Esophagus squamous epithelium (tissue), 4 donors: ENCODE measurements at regions not wholly inside any gene's neighbourhood (a gene's known extent, or its start where the extent isn't known, plus 50 kb on each side); places are given as distances from the start of the nearest gene placed in this dataset.

Experiments used
- CTCF ChIP-seq, 6 experiments: fragments of 450-650 bp in 4 of 6; fragments of 200-600 bp in 2 of 6; sonication (generic) in 2 of 6; IDR thresholded peaks; one replicate each; pipeline ENCODE4 v1.5.1; 2016 to 2019; ENCODE audit warnings: antibody characterized with exemption in 6 of 6, mild to moderate bottlenecking in 4 of 6, moderate library complexity in 4 of 6
- POLR2A ChIP-seq, 4 donors: fragments of 450-650 bp; IDR thresholded peaks; one replicate each; pipeline ENCODE4 v1.6.1; 2017; ENCODE audit warnings: antibody characterized with exemption in 4 of 4, mild to moderate bottlenecking in 4 of 4, moderate library complexity in 3 of 4

- TF ChIP-seq POLR2A (IDR thresholded peaks at IDR 0.05) (no peak), CTCF (IDR thresholded peaks at IDR 0.05) (no peak)
Measured at GRCh38 chr5:173505634-173506033, 110.8 kb downstream of the BOD1 start.
